Stimulated activated CD4-positive, alpha-beta T cell treated with anti-CD3 and anti-CD28 coated beads, Interleukin-1b, Interleukin-23, amount 100 ng/mL, for 24 hours (primary cell): ENCODE measurements at regions not wholly inside any gene's neighbourhood (a gene's known extent, or its start where the extent isn't known, plus 50 kb on each side); places are given as distances from the start of the nearest gene placed in this dataset.

Experiments used
- DNase-seq, 4 experiments: peaks; one replicate each; pipeline ENCODE4 v3.0.0-alpha.2; 2020; ENCODE audit warnings: low read depth in 4 of 4, low spot score in 1 of 4

DNA sequence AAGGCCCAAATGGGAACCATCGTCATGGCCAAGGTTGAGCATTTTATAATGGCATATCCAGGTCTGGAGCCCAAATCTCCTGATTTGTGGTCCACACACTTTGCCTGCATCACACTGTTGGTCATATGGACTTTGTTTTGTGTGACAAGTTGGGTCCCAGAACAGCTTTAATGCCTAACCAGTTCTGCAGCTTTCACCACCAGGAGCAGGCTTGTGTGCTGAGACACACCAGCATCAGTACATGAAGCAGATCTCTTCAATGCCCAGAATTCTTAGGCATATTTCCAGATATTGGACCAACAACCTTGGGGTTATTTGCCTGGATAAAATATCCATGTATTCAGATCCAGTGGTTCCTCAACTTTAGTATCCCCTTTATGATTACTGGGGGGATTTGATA is 371.3 kb downstream of the FBXW7 start:
- no peak for DNase-seq

- DNase-seq: no peak
Observed at GRCh38 chr4:152162331-152162697, 373.6 kb downstream of the FBXW7 start.

- no peak for DNase-seq
Observed at GRCh38 chr4:152161676-152162330, 374.1 kb downstream of the FBXW7 start.

GRCh38 chr4:152160225-152160800 is 375.6 kb downstream of the FBXW7 start:
- no peak for DNase-seq

DNA sequence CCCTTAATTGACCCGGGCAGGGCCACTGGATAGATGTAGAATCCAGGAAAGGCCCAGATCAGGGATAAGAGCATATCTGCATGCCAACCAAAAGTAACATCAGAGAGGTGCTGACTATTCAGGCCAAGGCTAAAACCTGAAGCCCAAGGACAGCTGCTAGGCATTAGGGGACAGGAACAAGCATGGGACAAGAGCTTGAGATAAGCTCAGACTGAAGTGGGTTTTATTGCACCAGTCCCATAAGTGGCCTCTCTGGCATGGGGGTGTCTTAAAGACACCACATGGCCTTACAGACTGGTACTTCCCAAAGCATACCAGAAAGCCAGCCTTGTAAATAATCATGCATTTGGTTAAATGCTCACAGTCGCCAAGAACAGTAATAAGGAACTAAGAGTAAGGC is 376.1 kb downstream of the FBXW7 start:
- DNase-seq: no peak

DNA sequence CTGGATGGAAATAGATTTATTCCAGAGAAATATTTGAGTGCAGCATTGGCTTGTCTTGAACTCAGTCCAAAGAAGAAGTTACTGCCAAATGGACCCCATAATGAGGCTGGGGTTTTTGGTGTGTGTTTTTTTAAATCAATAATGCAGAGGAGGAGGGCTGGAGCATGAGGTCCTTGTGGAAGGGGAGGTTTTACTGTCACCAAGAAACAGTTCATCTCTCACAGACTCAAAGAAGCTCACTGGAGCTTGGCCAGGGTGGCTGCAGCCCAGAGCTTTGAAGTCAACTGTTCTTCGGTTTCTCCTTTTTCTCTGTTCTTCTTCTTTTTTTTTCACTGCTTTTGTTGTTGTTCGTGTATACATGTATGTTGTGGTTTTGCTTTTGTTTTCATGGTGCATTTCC is 377.7 kb downstream of the FBXW7 start:
- DNase-seq: no peak

- no peak for DNase-seq
Observed at GRCh38 chr4:152157629-152158028, 378.3 kb downstream of the FBXW7 start.

DNA sequence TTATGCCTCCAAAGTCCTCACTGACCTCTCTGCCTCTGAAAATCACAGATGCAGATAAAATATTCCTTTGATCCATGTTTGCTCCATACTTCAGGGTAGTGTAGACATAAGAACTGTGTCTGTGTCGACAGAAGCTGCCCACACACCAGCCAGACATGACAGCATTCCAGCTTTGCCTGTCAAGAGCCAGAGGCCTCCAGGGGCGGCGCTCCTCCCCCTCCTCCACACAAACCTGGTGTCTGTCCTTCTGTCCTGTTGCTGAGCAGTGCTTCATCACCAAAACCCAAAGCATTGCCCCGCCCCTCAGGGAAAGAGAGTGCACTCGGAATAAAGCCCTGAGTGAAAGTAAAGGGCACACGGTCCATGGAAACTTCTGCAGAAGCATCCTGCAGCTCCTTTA is 379.4 kb downstream of the FBXW7 start:
- no peak for DNase-seq

DNA sequence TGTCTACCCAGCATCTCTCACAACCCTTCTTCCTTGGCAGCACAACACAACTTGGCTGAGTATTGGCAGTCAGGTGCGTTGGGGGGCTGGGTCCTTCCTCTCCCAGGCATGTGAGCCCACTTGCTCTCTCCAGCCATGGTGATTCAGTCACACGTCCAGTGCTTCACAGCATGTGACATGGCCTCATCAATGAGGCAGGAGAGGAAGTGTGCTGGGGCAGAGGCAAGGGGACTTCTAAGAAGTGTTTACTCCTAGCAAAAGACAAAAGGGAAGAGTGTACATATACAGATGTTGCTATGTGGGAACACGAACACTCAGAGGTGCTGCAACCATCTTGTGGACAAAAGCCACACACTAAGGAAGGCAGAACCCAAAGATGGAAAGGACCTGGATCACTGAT is 380.8 kb downstream of the FBXW7 start:
- DNase-seq: no peak

DNA sequence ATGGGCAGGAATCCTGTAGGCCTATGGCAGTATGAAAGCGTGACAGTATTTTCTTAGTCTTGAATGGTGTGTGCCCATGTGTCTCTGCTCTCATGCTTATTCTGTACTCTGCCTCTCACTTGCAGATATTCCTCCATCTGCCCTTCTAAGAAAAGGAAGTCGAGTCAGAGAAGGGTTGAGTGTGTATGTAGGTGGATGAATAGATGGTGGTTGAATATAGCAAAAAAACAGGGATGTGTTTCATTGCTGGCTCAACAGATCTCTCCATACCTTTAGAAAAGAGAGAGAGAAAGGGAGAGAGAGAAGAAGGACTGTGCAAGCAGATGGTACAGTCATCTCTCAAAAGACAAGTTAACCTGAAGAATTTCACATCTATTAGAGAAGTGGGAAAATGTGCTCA is 381.5 kb downstream of the FBXW7 start:
- no peak for DNase-seq

GRCh38 chr4:152153476-152154270 is 382.2 kb downstream of the FBXW7 start:
- no peak for DNase-seq

DNA sequence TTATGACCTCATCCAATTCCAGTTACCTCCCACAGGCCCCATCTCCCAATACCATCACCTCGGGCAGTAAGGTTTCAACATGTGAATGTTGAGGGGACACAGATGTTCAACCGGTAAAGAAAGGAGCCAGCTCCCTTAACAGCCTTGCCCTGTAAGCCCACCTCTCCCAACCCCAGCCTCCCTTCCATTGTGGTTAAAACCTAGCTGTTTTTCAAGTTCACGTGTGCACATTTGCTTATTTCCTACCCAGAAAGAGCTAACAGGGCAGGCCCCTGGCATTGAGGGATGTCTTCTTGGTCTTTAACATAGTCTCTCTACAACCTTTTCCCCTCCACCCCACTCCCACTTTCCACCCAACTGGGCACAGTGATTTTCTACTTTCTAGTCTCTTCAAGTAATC is 385.7 kb downstream of the FBXW7 start:
- no peak for DNase-seq

- DNase-seq: no peak
Observed at GRCh38 chr4:152149745-152150144, 386.1 kb downstream of the FBXW7 start.

GRCh38 chr4:152148057-152148456 is 387.2 kb upstream of the GATB start:
- no peak for DNase-seq

- no peak for DNase-seq
Observed at GRCh38 chr4:152146244-152146643, 385.4 kb upstream of the GATB start.

DNA sequence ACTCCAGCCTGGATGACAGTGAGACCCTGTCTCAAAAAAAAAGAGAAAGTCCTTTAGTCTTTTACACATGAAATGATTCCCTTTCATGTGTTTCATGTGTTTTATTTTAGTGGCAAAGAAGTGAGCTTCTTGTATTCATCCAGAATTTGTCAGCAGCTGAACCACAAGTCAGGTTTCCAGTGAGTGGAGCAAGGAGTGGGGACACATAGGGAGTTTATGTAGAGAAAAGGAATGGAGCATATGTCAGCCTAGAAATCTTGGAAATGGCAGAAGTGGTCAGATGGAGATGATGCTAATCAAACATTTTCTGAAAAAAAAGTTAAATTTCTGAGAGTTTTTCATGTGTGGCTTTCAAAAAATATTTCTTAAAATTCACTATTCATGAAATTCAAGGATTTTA is 383.0 kb upstream of the GATB start:
- DNase-seq: no peak

- DNase-seq: no peak
Observed at GRCh38 chr4:152138451-152138850, 377.6 kb upstream of the GATB start.

- no peak for DNase-seq
Observed at GRCh38 chr4:152132776-152133175, 372.0 kb upstream of the GATB start.

- DNase-seq: no peak
Observed at GRCh38 chr4:152128356-152128755, 367.5 kb upstream of the GATB start.

DNA sequence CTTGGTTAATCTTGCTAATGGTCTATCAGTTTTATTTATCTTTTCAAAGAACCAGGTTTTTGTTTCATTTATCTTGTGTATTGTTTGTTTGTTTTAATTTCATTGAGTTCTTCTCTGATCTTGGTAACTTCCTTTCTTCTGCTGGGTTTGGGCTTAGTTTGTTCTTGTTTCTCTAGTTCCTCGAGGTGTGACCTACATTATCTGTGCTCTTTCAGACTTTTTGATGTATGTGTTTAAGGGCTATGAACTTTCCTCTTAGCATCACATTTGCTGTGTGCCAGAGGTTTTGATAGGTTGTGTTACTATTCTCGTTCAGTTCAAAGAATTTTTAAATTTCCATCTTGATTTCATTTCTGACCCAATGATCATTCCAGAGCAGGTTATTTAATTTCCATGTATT is 365.4 kb upstream of the GATB start:
- DNase-seq: no peak

GRCh38 chr4:152118819-152119553 is 358.2 kb upstream of the GATB start:
- no peak for DNase-seq

DNA sequence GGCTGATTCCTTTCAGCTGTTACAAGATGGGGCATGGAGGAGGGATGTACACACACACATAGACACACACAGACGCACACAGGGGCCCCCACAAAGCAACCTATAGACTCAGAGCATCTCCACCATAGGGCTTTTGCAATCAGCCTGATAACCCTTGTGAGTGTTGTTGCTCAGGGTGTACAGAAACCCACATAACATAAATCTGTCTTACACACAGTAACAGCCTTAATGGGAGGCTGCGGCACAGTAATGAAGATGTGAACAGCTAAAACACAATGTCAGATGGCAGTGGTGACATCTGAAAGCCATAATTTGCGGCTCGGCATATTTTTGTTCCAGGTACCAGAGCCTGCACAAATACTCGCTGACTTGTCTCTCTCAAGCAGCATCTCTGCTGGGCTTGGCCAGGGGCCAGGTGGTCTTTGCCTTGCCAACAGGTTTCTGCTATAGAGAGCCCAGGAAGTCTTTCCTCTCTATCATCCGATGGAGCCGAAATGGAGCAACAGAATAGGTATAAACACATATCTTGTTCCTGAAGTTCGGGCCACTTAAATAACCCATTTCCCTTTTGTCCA is 357.2 kb upstream of the GATB start:
- no peak for DNase-seq
